ENCODE measurements at regions not wholly inside any gene's neighbourhood (a gene's known extent, or its start where the extent isn't known, plus 50 kb on each side); places are given as distances from the start of the nearest gene placed in this dataset.

GRCh38 chr15:37733628-37734027 lies 200.8 kb upstream of the TMCO5A start:
- H3K9me3 Mint-ChIP-seq (ENCODE audit: low read depth), result no peaks in the 10 kb centered on the region
- no peaks in the 10 kb centered on the region for H3K36me3 Mint-ChIP-seq (ENCODE audit: low read depth)
- no peak overlapping the region for H3K27ac Mint-ChIP-seq (ENCODE audit: unreplicated experiment)
- H3K27me3 Mint-ChIP-seq (ENCODE audit: low read depth), result peaks cover 30% of the 10 kb centered on the region
- no peak for TF ChIP-seq CTCF (IDR thresholded peaks at IDR 0.05)
- no peaks in the 10 kb centered on the region for H3K4me1 Mint-ChIP-seq (ENCODE audit: low read depth)
- no peak for DNase-seq (ENCODE audit: low spot score)
- no peak overlapping the region for H3K4me3 Mint-ChIP-seq (ENCODE audit: unreplicated experiment)

- Mint-ChIP-seq H3K4me3 (ENCODE audit: unreplicated experiment) (no peak overlapping the region), H3K27me3 (ENCODE audit: low read depth) (peaks cover 51% of the 10 kb centered on the region), H3K27ac (ENCODE audit: unreplicated experiment) (no peak overlapping the region), H3K4me1 (ENCODE audit: low read depth) (no peaks in the 10 kb centered on the region), H3K36me3 (ENCODE audit: low read depth) (no peaks in the 10 kb centered on the region), H3K9me3 (ENCODE audit: low read depth) (no peaks in the 10 kb centered on the region)
- no peak for DNase-seq (ENCODE audit: low spot score)
- TF ChIP-seq CTCF (IDR thresholded peaks at IDR 0.05), result no peak
Observed at GRCh38 chr15:37740623-37741141, 193.8 kb upstream of the TMCO5A start.

DNA sequence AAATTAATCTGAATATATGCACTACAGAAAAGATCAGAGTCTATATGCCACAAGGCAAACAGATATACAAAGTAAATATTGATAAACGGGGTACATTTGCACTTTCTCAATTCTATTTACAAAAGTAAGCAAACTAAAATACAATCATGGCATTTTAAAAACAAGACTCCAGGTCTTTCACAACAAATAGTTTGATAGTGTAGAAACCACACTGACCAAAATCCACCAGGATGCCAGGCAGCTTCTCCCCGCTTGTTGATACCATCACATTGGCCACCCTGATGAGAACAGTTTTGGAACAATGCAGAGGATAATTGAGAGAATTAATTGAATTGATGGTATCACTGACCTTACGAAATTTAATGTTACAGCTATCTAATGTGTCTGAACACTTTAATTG lies 190.6 kb upstream of the TMCO5A start:
- no peak overlapping the region for H3K4me3 Mint-ChIP-seq (ENCODE audit: unreplicated experiment)
- DNase-seq (ENCODE audit: low spot score), result no peak
- H3K27ac Mint-ChIP-seq (ENCODE audit: unreplicated experiment), result no peak overlapping the region
- H3K4me1 Mint-ChIP-seq (ENCODE audit: low read depth), result no peaks in the 10 kb centered on the region
- H3K27me3 Mint-ChIP-seq (ENCODE audit: low read depth), result peaks cover 41% of the 10 kb centered on the region
- peaks cover 1% of the 10 kb centered on the region for H3K36me3 Mint-ChIP-seq (ENCODE audit: low read depth)
- no peak for TF ChIP-seq CTCF (IDR thresholded peaks at IDR 0.05)
- peaks cover 11% of the 10 kb centered on the region for H3K9me3 Mint-ChIP-seq (ENCODE audit: low read depth)

DNA sequence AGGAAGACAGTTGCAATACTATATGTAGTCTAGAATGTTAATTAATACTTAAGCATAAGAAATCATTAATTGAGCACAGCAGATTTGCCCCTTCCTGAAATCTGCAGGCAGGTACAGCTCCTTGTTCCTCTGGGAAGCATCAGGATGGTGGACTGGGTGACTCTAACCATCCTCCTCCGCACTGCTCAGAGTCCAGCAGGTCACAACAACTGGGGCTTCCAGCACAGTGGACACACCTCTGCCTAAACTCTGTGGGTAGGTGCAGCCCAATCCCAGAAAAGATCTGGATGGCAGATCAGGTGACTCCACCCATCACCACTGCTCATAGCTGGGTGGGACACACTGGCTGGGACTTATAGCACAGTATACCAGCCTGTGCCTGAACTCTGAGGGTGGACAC lies 189.9 kb upstream of the TMCO5A start:
- no peak overlapping the region for H3K4me3 Mint-ChIP-seq (ENCODE audit: unreplicated experiment)
- H3K9me3 Mint-ChIP-seq (ENCODE audit: low read depth), result peaks cover 18% of the 10 kb centered on the region
- H3K27me3 Mint-ChIP-seq (ENCODE audit: low read depth), result peaks cover 39% of the 10 kb centered on the region
- H3K4me1 Mint-ChIP-seq (ENCODE audit: low read depth), result no peaks in the 10 kb centered on the region
- DNase-seq (ENCODE audit: low spot score), result no peak
- no peak for TF ChIP-seq CTCF (IDR thresholded peaks at IDR 0.05)
- H3K36me3 Mint-ChIP-seq (ENCODE audit: low read depth), result peaks cover 1% of the 10 kb centered on the region
- no peak overlapping the region for H3K27ac Mint-ChIP-seq (ENCODE audit: unreplicated experiment)

DNA sequence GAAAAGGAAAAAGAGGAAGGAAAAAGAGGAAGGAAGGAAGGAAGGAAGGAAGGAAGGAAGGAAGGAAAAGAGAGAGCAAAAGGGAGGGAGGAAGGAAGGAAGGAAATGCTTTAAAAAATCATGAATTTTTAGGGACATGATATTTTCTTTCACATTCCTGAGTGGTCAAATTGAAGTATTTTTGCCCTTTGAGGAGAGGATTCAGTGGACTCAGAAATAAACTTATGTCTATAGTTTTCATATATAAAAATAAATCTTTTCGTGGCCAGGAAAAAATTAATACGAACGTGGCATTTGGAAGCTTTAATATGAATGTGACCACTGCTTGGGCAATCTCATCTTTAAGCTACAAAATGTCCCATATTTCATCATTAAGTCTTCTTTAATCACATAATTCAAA lies 183.0 kb upstream of the TMCO5A start:
- TF ChIP-seq CTCF (IDR thresholded peaks at IDR 0.05), result no peak
- H3K4me1 Mint-ChIP-seq (ENCODE audit: low read depth), result no peaks in the 10 kb centered on the region
- H3K9me3 Mint-ChIP-seq (ENCODE audit: low read depth), result peaks cover 25% of the 10 kb centered on the region
- H3K27ac Mint-ChIP-seq (ENCODE audit: unreplicated experiment), result no peak overlapping the region
- H3K27me3 Mint-ChIP-seq (ENCODE audit: low read depth), result peaks cover 17% of the 10 kb centered on the region
- no peaks in the 10 kb centered on the region for H3K36me3 Mint-ChIP-seq (ENCODE audit: low read depth)
- no peak for DNase-seq (ENCODE audit: low spot score)
- H3K4me3 Mint-ChIP-seq (ENCODE audit: unreplicated experiment), result no peak overlapping the region

Measured in chondrocyte (in vitro differentiated cells).